Pons (tissue), 1 donor: ENCODE measurements at regions not wholly inside any gene's neighbourhood (a gene's known extent, or its start where the extent isn't known, plus 50 kb on each side); places are given as distances from the start of the nearest gene placed in this dataset.
A peak's percentile ranks its signal among the peaks of the same experiment; 100 is the strongest.
"Not testable (repeated sequence)": the region's sequence is repeated elsewhere in the genome, so short reads cannot be mapped to it uniquely, and the experiment has no call there.

Source experiments
- DNase-seq: peaks from one replicate; pipeline ENCODE4 v3.0.0-alpha.2; 2016; ENCODE audit warnings: low spot score

GRCh38 chr4:138113819-138114400 is 128.2 kb downstream of the SLC7A11 start:
- DNase-seq: no peak

DNA sequence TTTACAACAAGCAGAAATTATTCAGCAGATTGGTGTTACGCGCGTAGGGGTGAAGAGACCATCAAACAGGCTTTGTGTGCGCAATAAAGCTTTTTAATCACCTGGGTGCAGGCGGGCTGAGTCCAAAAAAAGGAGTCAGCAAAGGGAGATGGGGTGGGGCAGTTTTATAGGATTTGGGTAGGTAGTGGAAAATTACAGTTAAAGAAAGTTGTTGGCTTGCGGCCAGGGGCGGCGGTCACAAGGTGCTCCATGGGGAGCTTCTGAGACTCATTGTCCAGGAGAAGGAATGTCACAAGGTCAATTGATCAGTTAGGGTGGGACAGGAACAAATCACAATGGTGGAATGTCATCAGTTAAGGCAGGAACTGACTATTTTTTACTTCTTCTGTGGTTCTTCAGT is 129.3 kb downstream of the SLC7A11 start:
- not testable (repeated sequence) for DNase-seq

GRCh38 chr4:138112389-138112788 is 129.8 kb downstream of the SLC7A11 start:
- no peak for DNase-seq

- no peak for DNase-seq
Measured at GRCh38 chr4:138111462-138112000, 130.6 kb downstream of the SLC7A11 start.

- DNase-seq: no peak
Measured at GRCh38 chr4:138110815-138111214, 131.3 kb downstream of the SLC7A11 start.

DNA sequence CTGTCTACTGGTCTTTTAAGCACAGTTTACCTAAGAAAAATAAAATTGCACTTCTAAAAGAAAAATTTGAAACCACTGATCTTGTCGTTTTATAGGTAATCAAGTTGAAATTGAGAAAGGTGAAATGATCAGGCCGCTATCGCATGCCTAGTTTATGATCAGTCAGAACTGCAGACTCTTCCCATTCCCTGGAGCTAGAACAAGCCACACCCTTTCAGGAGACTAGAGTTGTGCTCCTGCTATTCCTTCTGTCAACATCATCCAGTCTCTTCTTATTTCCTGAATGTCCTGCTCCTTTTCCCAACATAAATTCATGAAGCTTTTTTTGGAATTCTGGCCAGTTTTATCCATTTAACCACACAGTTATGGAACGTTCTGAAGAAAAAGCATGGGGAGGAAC is 135.1 kb downstream of the SLC7A11 start:
- no peak for DNase-seq

GRCh38 chr4:138105331-138105730 is 136.8 kb downstream of the SLC7A11 start:
- DNase-seq: no peak

DNA sequence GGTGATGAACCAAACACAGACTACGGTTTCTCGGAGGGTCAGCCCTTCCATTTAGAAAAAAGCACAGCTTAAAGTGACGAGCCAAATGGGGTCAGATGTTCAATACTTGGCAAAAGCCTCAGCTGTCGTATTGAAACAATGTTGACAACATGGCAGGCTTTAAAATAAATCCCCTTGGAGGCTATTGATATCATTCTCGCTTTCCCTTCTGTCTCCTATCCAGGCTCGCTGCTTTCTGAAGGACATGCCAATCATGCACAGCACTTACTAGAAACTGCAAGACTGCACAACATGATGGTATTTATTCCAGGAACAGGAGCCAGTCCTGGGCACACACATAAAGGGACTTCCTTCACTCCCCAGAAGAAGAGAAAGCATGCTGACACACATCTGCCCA is 137.9 kb downstream of the SLC7A11 start:
- peak; percentile 23 for DNase-seq

DNA sequence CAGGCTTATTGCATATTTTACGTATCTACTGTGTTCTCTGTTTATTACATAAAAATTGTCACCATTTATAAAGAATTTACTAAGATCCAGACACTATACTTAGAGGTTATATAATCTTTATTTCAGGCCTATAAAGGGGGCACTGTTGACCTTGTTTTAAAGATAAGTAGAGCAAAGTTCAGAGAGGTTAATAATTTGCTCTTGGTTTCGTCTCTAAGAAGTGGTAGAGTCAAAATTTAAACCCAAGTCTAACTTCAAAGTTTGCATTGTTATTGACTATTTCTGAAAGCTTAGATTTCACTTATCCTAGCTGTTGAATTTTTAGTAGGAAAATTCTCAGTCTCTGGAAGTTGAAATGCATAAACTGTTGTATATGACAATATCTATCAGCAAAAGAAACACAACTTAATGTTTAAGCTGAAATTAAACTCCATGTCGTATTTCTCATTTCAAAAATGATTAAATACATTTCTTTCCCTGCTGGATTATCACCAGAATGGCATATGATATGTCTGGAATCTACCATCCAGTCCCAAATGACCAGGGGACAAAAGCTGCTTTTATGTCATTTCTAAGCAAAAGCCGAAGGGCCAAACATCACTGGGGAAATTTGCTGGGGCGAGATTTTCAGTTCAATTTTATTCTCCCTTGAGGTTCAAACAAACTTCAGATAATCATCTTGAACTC is 138.4 kb downstream of the SLC7A11 start:
- no peak for DNase-seq

DNA sequence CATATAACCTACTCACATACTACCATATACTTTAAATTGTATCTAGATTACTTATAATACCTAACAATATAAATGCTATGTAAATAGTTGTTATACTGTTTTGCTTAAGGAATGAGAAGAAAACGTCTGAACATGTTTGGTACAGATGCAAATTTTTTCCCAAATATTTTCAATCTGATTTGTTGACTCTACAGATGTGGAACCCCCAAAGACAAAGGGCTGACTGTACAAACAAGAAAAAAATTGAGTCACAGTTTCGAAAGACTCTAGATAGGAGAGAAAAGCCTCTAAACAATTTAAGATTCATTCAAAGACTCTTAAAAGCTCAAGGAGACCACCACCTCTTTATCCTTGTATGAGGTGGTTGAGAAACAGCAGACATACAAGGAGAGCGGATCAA is 142.8 kb downstream of the SLC7A11 start:
- DNase-seq: no peak

- DNase-seq: peak; percentile 12
Measured at GRCh38 chr4:138097912-138098600, 144.1 kb downstream of the SLC7A11 start.

GRCh38 chr4:138096384-138097062 is 145.6 kb downstream of the SLC7A11 start:
- DNase-seq: no peak

- DNase-seq: no peak
Measured at GRCh38 chr4:138095378-138095777, 146.8 kb downstream of the SLC7A11 start.

GRCh38 chr4:138092060-138092459 is 150.1 kb downstream of the SLC7A11 start:
- DNase-seq: no peak

GRCh38 chr4:138090918-138091676 is 151.1 kb downstream of the SLC7A11 start:
- no peak for DNase-seq

DNA sequence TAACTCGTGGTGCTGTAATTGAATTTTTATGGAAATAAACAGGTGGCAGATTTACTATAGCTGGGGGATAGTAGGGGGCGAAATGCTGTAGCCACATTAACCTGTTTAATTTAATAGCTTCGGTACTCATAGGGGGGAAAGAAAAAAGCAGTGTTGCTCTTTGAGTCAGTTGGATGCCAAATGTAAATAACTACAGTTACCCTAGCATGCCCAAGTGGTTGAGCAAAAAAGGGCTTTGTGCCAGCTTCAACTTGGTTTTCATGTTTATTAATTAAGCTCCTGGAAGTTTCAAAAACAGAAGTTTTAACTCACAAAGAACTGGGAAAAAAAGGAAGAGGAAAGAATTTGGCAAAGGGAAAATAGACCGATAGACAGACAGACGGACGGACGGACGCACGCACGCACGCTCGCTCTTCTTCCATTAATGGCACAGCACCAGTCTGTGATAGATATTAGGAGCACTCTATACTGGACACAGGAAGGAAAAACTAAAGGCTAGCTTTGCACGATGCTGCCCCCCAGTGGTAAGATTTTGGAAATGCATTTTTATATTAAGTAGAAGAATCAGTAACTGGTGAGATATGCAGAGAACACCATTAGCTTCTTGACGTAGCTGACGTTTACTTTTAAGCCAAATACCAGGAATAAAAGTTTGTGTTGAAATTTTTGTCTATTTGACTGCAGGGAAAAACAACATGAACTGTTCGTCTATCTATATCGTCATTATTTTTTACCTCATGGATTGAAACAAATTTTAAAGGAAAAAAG is 151.8 kb downstream of the SLC7A11 start:
- peak; percentile 88 for DNase-seq

GRCh38 chr4:138088449-138089208 is 153.5 kb downstream of the SLC7A11 start:
- DNase-seq: no peak

- no peak for DNase-seq
Measured at GRCh38 chr4:138087066-138087719, 155.0 kb downstream of the SLC7A11 start.

DNA sequence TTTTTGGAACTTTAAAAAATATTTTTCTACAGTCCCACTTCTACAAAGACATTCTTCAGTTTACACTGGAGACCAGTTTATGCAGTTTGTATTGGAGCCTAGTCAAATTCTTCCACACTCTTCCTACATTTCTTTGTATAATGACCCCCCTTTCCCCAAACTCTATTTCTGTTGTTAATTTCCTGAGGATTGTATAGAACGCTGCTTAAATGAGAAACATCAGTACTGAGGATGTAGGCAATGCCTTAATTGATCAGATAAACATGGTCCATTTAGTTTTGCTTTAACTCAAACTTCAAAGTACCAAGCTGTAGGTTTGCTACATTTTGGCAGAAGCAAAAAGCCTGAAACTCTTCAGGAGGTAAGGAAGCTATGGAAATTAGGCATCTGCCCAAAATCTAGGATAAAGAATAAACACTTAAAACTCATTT is 155.5 kb downstream of the SLC7A11 start:
- DNase-seq: no peak
